ENCODE measurements at regions not wholly inside any gene's neighbourhood (a gene's known extent, or its start where the extent isn't known, plus 50 kb on each side); places are given as distances from the start of the nearest gene placed in this dataset.

- no peak for TF ChIP-seq GABPA (IDR thresholded peaks at IDR 0.05; ENCODE audit: low read depth)
- TF ChIP-seq CTCF (IDR thresholded peaks at IDR 0.05; ENCODE audit: insufficient read depth, low read length) = no peak
- TF ChIP-seq POLR2AphosphoS5 (IDR thresholded peaks at IDR 0.05; ENCODE audit: low read depth) = no peak
Observed at GRCh38 chr7:94300176-94300835, 94.4 kb upstream of the COL1A2 start.
